Astrocyte of the cerebellum (primary cell): ENCODE measurements at regions not wholly inside any gene's neighbourhood (a gene's known extent, or its start where the extent isn't known, plus 50 kb on each side); places are given as distances from the start of the nearest gene placed in this dataset.

Experiments
- DNase-seq: peaks from one replicate; pipeline ENCODE4 v3.0.0-alpha.2; 2011; ENCODE audit warnings: low read depth
- H3K4me3 ChIP-seq: 2 replicates; pipeline ENCODE4 v1.5.1; 2011; ENCODE audit warnings: mild to moderate bottlenecking, low read depth, low read length, moderate library complexity
- in situ Hi-C: cut with HindIII; loops from 2 replicates; pipeline ENCODE4 v1.10.0; 2017; ENCODE audit warnings: low sequenced_read_pairs
- TF ChIP-seq, protein P1 (sequence below): IDR thresholded peaks from 2 replicates; pipeline ENCODE4 v1.5.1; 2012; ENCODE audit warnings: low read length, low read depth, moderate library complexity, mild to moderate bottlenecking; ENCODE audit errors: missing control alignments

DNA sequence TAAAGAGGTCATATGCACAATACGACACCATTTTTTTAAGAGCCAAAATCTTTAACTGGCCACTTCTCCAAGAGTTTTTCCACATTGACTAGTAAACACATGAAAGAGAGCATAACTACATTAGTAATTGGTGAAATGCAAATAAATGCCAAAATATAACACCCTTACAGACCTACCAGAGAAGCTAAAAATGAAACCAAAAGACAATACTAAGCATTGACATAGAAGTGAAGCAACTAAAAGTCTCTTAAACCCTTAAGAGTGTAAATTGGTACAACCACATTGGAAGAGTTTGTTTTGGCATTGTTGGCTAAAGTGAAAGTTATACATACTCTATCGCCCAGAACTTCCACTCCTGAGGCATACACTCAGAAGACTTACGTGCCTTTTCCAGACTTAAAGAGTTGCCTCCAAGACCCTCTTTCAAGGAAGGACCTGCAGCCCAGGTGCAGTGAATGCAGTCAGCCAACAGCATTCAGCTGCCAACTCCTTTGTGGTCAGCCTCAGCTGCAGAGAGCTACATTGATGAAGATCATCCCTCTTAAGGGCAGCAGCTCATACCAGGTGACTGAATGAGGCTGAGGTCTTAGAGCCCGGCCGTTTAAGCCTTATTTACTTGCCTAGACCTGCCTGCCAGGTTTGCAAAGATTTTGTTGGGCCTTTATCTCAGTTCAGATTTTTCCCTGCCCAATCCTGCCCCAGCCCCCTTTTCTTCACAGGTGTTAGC is 839.1 kb upstream of the ADGRL2 start:
- H3K4me3 ChIP-seq: no peak overlapping the region
- DNase-seq: no peak
- in situ Hi-C loops: no loop called here
- TF ChIP-seq, protein P1, sequence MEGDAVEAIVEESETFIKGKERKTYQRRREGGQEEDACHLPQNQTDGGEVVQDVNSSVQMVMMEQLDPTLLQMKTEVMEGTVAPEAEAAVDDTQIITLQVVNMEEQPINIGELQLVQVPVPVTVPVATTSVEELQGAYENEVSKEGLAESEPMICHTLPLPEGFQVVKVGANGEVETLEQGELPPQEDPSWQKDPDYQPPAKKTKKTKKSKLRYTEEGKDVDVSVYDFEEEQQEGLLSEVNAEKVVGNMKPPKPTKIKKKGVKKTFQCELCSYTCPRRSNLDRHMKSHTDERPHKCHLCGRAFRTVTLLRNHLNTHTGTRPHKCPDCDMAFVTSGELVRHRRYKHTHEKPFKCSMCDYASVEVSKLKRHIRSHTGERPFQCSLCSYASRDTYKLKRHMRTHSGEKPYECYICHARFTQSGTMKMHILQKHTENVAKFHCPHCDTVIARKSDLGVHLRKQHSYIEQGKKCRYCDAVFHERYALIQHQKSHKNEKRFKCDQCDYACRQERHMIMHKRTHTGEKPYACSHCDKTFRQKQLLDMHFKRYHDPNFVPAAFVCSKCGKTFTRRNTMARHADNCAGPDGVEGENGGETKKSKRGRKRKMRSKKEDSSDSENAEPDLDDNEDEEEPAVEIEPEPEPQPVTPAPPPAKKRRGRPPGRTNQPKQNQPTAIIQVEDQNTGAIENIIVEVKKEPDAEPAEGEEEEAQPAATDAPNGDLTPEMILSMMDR: no peak

DNA sequence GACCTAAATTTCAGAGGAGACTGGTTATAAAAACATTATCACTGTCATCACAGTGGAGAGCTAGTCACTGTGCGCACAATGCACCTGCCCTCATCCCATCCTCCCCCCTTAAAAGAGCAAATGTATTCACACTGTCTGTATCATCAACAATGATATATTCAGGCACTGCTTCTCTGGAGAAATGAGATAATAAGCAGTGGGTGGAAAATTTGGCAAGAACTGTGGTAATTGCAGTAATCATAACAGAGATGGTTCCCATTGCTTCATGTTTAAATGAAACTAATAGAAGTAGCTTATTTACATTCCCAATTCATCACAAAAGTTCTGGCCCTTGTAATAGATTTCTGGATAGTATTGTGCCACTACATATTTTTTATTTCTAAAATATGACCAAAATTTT is 867.4 kb upstream of the ADGRL2 start:
- DNase-seq: no peak
- no peak overlapping the region for H3K4me3 ChIP-seq
- TF ChIP-seq, protein P1: no peak
- in situ Hi-C loops: no loop called here

DNA sequence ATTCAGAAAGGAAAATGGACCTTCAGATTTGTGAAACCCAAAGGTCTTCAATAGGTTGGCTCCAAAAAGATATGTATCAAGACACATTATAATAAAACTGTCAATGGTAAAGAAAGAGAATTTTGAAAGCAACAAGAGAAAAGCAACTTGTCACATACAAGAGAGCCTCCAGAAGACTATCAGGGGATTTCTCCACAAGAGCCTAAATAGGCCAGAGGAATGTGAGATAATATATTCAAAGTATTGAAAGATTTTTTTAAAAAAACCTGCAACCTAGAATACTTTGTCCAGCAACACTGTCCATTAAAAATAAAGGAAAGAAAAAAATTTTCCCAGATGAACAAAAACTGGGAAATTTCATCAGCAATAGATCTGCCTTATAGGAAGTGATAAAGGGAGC is 869.6 kb upstream of the ADGRL2 start:
- in situ Hi-C loops: no loop called here
- DNase-seq: no peak
- TF ChIP-seq, protein P1: no peak
- H3K4me3 ChIP-seq: no peak overlapping the region

DNA sequence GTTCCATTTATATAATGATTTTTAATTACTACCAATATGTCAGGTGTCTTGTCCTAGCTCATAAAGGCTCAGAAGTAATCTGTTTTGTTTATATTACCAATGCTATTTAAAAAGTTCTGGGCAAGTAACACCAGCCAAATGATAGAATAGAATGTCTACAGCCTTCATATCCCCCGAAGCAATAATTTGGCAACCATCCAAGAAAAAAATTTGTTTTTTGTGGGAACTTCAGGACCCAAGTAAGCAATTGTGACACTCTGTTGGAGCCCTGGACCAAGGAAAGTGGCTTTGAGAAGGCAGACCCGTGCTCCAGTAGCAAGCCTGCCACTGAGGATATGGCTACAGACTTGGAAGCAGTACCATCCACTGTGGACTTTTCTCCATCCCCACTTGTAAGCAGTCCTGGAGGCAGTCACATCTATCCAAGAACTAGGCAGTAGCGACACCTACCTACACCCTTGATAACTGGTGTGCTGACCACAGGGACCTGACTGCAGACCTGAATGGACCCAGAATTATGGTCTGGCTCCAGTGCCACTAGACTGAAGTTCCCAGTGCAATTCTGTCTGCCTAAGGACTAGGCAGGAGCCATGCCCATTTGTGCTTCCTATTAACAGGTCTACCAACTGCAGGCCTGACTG is 870.7 kb upstream of the ADGRL2 start:
- in situ Hi-C loops: no loop called here
- no peak for DNase-seq
- TF ChIP-seq, protein P1: no peak
- no peak overlapping the region for H3K4me3 ChIP-seq

DNA sequence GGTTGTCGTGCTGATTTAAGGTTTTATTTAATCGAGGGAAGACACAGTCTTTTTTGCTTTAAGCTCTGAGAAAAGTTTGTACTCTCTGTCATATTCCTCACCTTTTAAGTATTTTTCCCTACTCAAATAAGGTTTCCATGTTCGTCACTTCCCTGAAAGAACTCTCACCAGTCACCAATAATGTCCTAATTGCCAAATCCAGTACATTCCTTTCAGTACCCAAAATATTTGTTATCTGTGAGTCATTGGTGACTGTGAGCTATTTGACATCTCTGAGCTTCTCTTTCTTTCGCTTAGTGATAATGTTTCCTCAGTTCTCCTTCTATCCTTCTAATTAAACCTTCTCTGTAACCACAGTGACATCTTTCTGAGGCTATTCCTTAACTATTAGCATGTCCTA is 874.2 kb upstream of the ADGRL2 start:
- in situ Hi-C loops: no loop called here
- H3K4me3 ChIP-seq: no peak overlapping the region
- DNase-seq: no peak
- TF ChIP-seq, protein P1: no peak

DNA sequence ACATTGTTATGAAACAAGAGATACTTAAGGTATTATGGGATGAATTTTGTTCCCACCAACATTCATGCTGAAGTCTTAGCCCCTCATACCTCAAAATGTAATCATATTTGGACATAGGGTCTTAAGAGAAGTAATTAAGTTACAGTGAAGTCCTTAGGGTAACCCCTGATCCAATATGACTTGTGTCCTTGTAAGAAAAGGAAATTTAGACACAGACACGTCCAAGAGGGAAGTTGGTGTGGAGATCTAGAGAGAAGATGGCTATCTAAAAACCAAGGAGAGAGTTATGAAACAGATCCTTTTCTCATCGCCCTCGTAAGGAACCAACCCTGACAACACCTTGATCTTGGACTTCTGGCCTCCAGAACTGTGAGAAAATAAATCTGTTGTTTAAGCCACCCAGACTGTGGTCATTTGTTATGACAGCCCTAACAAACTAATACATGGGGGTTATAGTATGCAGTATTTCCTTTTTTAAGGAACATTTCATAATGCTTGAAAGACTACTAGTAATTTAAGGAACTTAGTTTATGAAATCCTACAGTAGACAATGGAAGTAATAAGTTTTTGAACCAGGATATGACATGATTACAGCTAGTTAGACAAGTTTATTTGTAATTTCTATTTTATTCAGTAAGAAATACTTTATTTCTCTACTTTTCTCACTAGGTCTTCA is 875.5 kb upstream of the ADGRL2 start:
- TF ChIP-seq, protein P1: no peak
- H3K4me3 ChIP-seq: no peak overlapping the region
- DNase-seq: no peak
- in situ Hi-C loops: no loop called here
